Colonic mucosa (tissue), 4 donors: ENCODE measurements at regions not wholly inside any gene's neighbourhood (a gene's known extent, or its start where the extent isn't known, plus 50 kb on each side); places are given as distances from the start of the nearest gene placed in this dataset.

ENCODE experiments used
- DNase-seq: peaks from one replicate; pipeline ENCODE4 v3.0.0-alpha.2; 2020
- H3K27ac ChIP-seq: fragments of 200-600 bp; one replicate; pipeline ENCODE4 v1.8.0; 2021
- H3K27me3 ChIP-seq: fragments of 200-600 bp; one replicate; pipeline ENCODE4 v1.8.0; 2021
- H3K36me3 ChIP-seq: fragments of 200-600 bp; one replicate; pipeline ENCODE4 v1.8.0; 2021
- H3K4me1 ChIP-seq: fragments of 200-600 bp; one replicate; pipeline ENCODE4 v1.8.0; 2021; ENCODE audit warnings: mild to moderate bottlenecking
- H3K4me3 ChIP-seq: fragments of 200-600 bp; one replicate; pipeline ENCODE4 v1.8.0; 2021
- H3K9ac ChIP-seq, 2 donors: one replicate each; pipeline ENCODE4 v1.7.0; 2013; ENCODE audit warnings: control low read depth in 2 of 2, low read depth in 2 of 2, low read length in 2 of 2
- H3K9me3 ChIP-seq: fragments of 200-600 bp; one replicate; pipeline ENCODE4 v1.8.0; 2021
- intact Hi-C: fragments of 100-400 bp; cut with DNase I; formaldehyde crosslinking; loops from one replicate; pipeline ENCODE4 v1.14.1; 2022
- TF ChIP-seq, protein P1 (sequence below): fragments of 200-600 bp; IDR thresholded peaks from one replicate; pipeline ENCODE4 v1.8.0; 2022; ENCODE audit warnings: antibody characterized with exemption, mild to moderate bottlenecking
- donor health status: healthy.
- donor health status: DM: no; HTN: no; CAD: no.
- donor health status: DM: no; HTN: no; CAD: no.

GRCh38 chr10:128263891-128264688 is 137.9 kb upstream of the MKI67 start:
- peak; percentile 60 for DNase-seq
- H3K4me3 ChIP-seq: no peak overlapping the region
- TF ChIP-seq, protein P1, sequence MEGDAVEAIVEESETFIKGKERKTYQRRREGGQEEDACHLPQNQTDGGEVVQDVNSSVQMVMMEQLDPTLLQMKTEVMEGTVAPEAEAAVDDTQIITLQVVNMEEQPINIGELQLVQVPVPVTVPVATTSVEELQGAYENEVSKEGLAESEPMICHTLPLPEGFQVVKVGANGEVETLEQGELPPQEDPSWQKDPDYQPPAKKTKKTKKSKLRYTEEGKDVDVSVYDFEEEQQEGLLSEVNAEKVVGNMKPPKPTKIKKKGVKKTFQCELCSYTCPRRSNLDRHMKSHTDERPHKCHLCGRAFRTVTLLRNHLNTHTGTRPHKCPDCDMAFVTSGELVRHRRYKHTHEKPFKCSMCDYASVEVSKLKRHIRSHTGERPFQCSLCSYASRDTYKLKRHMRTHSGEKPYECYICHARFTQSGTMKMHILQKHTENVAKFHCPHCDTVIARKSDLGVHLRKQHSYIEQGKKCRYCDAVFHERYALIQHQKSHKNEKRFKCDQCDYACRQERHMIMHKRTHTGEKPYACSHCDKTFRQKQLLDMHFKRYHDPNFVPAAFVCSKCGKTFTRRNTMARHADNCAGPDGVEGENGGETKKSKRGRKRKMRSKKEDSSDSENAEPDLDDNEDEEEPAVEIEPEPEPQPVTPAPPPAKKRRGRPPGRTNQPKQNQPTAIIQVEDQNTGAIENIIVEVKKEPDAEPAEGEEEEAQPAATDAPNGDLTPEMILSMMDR: peak; percentile 56
- H3K27ac ChIP-seq: no peak overlapping the region
- H3K9me3 ChIP-seq: no peaks in the 10 kb centered on the region
- no peaks in the 10 kb centered on the region for H3K4me1 ChIP-seq
- intact Hi-C loops: loop anchor here (10.0 kb wide), 1 partner anchor 1711 kb away; no protein-coding TSS in a partner anchor
- H3K9ac ChIP-seq: no peak overlapping the region
- no peaks in the 10 kb centered on the region for H3K36me3 ChIP-seq
- no peaks in the 10 kb centered on the region for H3K27me3 ChIP-seq

DNA sequence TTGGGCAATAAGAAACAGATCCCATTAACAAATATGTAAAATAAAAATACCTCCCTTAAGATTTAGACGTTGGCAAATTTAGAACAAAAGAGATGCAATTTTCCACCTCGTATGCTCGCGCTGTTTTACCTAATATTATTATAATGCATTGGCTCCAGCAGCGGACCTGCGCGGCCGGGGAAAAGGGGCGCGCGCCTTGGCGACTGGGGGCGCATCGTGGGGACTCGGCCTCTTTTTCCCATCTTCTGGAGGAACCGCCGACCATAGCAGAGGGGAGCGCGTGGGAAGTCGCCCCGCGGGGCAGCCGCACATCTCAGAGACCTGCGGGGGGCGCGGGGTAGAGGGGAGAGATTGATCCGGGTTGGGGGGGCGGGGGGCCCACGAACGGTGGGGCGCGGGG is 139.4 kb upstream of the MKI67 start:
- TF ChIP-seq, protein P1: no peak
- Histone ChIP-seq H3K36me3 (no peaks in the 10 kb centered on the region), H3K9me3 (no peaks in the 10 kb centered on the region), H3K4me3 (no peak overlapping the region), H3K4me1 (no peaks in the 10 kb centered on the region), H3K9ac (no peak overlapping the region), H3K27me3 (no peaks in the 10 kb centered on the region), H3K27ac (no peak overlapping the region)
- intact Hi-C loops: loop anchor here (10.0 kb wide), 1 partner anchor 1709 kb away; no protein-coding TSS in a partner anchor
- DNase-seq: no peak

DNA sequence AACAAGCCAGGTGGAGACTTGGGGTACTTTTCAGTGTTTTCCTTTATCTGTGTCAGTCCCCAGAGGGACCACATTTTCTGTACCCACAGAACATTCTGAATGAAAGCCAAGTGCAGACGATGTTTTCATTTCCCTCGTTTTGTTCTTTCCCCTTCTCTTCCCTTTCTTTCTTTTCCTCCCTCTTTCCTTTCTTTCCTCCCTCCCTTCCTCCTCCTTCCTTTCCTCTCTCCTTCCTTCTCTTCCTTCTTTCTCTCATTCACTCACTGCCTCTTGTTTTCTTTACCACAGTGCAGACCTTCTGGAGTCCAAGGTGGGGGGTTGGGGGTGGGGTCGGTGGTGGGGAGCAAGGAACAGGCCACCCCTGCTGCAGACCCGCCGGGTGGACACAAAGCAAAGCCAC is 141.4 kb upstream of the MKI67 start:
- TF ChIP-seq, protein P1: no peak
- no peak for DNase-seq

DNA sequence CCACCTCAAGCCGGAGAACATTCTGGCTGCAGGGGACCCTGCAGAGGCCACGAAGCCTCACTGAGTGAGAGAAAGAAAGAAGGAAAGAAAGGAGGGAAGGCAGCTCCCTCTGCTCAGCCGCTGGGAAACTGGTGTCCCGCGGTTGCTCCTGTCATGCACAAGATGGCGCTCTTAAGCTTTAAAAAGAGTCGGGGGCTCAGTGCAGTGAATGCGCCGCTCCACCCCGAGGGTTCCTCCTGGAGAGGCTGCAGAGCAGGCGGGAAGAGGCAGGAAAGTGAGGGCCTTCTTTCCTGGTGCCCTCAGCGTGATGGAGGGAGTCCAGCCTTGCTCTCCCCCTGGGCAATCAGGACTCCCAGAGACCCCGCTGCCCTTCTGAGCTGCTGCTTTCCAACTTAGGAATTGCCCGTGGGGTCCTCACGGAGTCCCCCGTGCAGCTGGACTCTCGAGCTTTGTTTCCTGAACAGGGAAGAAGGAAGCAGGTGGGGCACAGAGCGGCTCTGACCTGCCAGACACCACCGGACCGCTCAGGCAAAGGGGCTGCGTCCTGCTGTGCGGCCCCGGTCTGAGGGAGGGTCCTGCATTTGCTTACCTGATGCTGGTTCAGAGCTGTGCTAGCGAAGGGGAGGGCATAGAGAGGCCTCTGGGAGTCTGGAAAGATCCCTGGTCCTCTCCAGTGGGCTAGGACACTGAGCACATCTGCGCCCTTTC is 141.9 kb upstream of the MKI67 start:
- intact Hi-C loops: loop anchor here (10.0 kb wide), 1 partner anchor 1707 kb away; no protein-coding TSS in a partner anchor
- no peak overlapping the region for H3K4me3 ChIP-seq
- no peaks in the 10 kb centered on the region for H3K27me3 ChIP-seq
- TF ChIP-seq, protein P1: no peak
- no peaks in the 10 kb centered on the region for H3K9me3 ChIP-seq
- H3K9ac ChIP-seq: no peak overlapping the region
- DNase-seq: no peak
- no peak overlapping the region for H3K27ac ChIP-seq
- no peaks in the 10 kb centered on the region for H3K36me3 ChIP-seq
- no peaks in the 10 kb centered on the region for H3K4me1 ChIP-seq

More for the DNA sequence above, 141.4 kb upstream of the MKI67 start:
- Histone ChIP-seq H3K9ac (no peak overlapping the region), H3K27me3 (no peaks in the 10 kb centered on the region), H3K36me3 (no peaks in the 10 kb centered on the region), H3K4me3 (no peak overlapping the region), H3K27ac (no peak overlapping the region), H3K9me3 (no peaks in the 10 kb centered on the region), H3K4me1 (no peaks in the 10 kb centered on the region)
- intact Hi-C loops: loop anchor here (10.0 kb wide), 1 partner anchor 1707 kb away; no protein-coding TSS in a partner anchor

DNA sequence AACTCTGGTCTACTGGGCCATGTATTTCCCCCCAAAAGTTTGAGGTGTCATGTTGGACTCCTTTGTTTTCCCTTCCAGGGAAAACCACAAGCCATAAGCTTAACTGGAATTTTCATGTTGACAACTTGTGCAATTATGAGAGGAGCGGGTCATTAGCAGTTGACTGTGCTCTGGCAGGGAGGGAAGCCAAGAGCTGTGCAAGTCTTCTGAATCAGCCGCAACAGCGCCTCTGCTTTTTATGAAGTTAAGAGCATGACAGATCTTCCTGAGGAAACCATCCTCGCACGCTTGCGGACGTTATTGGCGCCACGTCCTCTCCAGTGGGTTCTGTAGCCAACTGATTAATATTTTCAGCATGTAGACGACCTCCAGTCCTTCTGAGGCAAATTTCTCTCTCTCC is 148.7 kb upstream of the MKI67 start:
- H3K27me3 ChIP-seq: peaks cover 3% of the 10 kb centered on the region
- no peak overlapping the region for H3K9ac ChIP-seq
- H3K36me3 ChIP-seq: no peaks in the 10 kb centered on the region
- intact Hi-C loops: no loop called here
- DNase-seq: no peak
- TF ChIP-seq, protein P1: no peak
- no peaks in the 10 kb centered on the region for H3K9me3 ChIP-seq
- H3K4me1 ChIP-seq: no peaks in the 10 kb centered on the region
- H3K4me3 ChIP-seq: no peak overlapping the region
- H3K27ac ChIP-seq: no peak overlapping the region
